SK-N-SH treated with all-trans-retinoic acid at 6 μM for 48 hours (cell line): ENCODE measurements at regions not wholly inside any gene's neighbourhood (a gene's known extent, or its start where the extent isn't known, plus 50 kb on each side); places are given as distances from the start of the nearest gene placed in this dataset.

Experiments
- ATAC-seq: fragments of 200-7000 bp; cut with Tn5 transposase; 3 replicates; pipeline ENCODE4 v1.9.1; 2020; ENCODE audit warnings: mild to moderate bottlenecking, moderate library complexity
- ARNTL ChIP-seq: fragments of 450-650 bp; formaldehyde crosslinking; IDR thresholded peaks from 2 replicates; pipeline ENCODE4 v1.5.0; 2020; ENCODE audit warnings: low read depth, mild to moderate bottlenecking, moderate library complexity, borderline replicate concordance
- BACH2 ChIP-seq: fragments of 250-450 bp; sonication (Bioruptor Pico); IDR thresholded peaks from 2 replicates; pipeline ENCODE4 v1.9.0; 2021; ENCODE audit warnings: mild to moderate bottlenecking, borderline replicate concordance
- CREB5 ChIP-seq: fragments of 250-450 bp; sonication (Bioruptor Pico); IDR thresholded peaks from 2 replicates; pipeline ENCODE4 v1.5.1; 2020; ENCODE audit warnings: low read depth, mild to moderate bottlenecking, moderate library complexity
- CSDC2 ChIP-seq: fragments of 250-450 bp; sonication (Bioruptor Pico); IDR thresholded peaks from 2 replicates; pipeline ENCODE4 v1.5.0; 2020; ENCODE audit warnings: mild to moderate bottlenecking, moderate library complexity
- CSRNP3 ChIP-seq: fragments of 250-450 bp; sonication (Bioruptor Pico); IDR thresholded peaks from 2 replicates; pipeline ENCODE4 v1.5.1; 2021; ENCODE audit warnings: mild to moderate bottlenecking, moderate library complexity
- ESRRG ChIP-seq: fragments of 250-450 bp; sonication (Bioruptor Pico); IDR thresholded peaks from 2 replicates; pipeline ENCODE4 v1.6.1; 2021; ENCODE audit warnings: mild to moderate bottlenecking
- GLIS3 ChIP-seq: fragments of 250-450 bp; sonication (Bioruptor Pico); IDR thresholded peaks from 2 replicates; pipeline ENCODE4 v1.5.0; 2020; ENCODE audit warnings: mild to moderate bottlenecking, moderate library complexity
- ISL1 ChIP-seq: fragments of 250-450 bp; sonication (Bioruptor Pico); IDR thresholded peaks from 2 replicates; pipeline ENCODE4 v2.1.2; 2022; ENCODE audit warnings: mild to moderate bottlenecking, moderate library complexity
- OSR1 ChIP-seq: fragments of 250-450 bp; sonication (Bioruptor Pico); IDR thresholded peaks from 2 replicates; pipeline ENCODE4 v1.8.0; 2022; ENCODE audit warnings: moderate library complexity, mild to moderate bottlenecking, inconsistent platforms
- PATZ1 ChIP-seq: fragments of 250-450 bp; sonication (Bioruptor Pico); IDR thresholded peaks from 2 replicates; pipeline ENCODE4 v1.8.0; 2020; ENCODE audit warnings: mild to moderate bottlenecking, moderate library complexity, borderline replicate concordance
- POU6F1 ChIP-seq: fragments of 250-450 bp; sonication (Bioruptor Pico); IDR thresholded peaks from 2 replicates; pipeline ENCODE4 v1.8.0; 2021; ENCODE audit warnings: low read depth, mild to moderate bottlenecking, moderate library complexity, borderline replicate concordance
- PPARA ChIP-seq: fragments of 250-450 bp; sonication (Bioruptor Pico); IDR thresholded peaks from 2 replicates; pipeline ENCODE4 v1.5.0; 2020; ENCODE audit warnings: mild to moderate bottlenecking, borderline replicate concordance
- SNAI2 ChIP-seq: fragments of 250-450 bp; sonication (Bioruptor Pico); IDR thresholded peaks from 2 replicates; pipeline ENCODE4 v1.5.0; 2020; ENCODE audit warnings: mild to moderate bottlenecking, moderate library complexity
- TCF4 ChIP-seq: fragments of 250-450 bp; sonication (Bioruptor Pico); IDR thresholded peaks from 2 replicates; pipeline ENCODE4 v1.8.0; 2021; ENCODE audit warnings: mild to moderate bottlenecking, moderate library complexity, borderline replicate concordance
- TOX ChIP-seq: fragments of 250-450 bp; sonication (Bioruptor Pico); IDR thresholded peaks from 2 replicates; pipeline ENCODE4 v1.8.0; 2021; ENCODE audit warnings: mild to moderate bottlenecking, moderate library complexity, borderline replicate concordance
- TSHZ2 ChIP-seq: fragments of 250-450 bp; sonication (Bioruptor Pico); IDR thresholded peaks from 2 replicates; pipeline ENCODE4 v1.5.0; 2020; ENCODE audit warnings: mild to moderate bottlenecking, moderate library complexity
- ZC3H10 ChIP-seq: fragments of 250-450 bp; sonication (Bioruptor Pico); IDR thresholded peaks from 2 replicates; pipeline ENCODE4 v1.5.1; 2021; ENCODE audit warnings: mild to moderate bottlenecking, moderate library complexity
- ZFP30 ChIP-seq: fragments of 450-650 bp; formaldehyde crosslinking; IDR thresholded peaks from 2 replicates; pipeline ENCODE4 v1.5.0; 2022; ENCODE audit warnings: mild to moderate bottlenecking, moderate library complexity
- ZNF565 ChIP-seq: fragments of 450-650 bp; formaldehyde crosslinking; conservative IDR thresholded peaks from 2 replicates; pipeline ENCODE4 v1.5.0; 2020; ENCODE audit warnings: low read depth, mild to moderate bottlenecking, moderate library complexity
- ZNF70 ChIP-seq: fragments of 450-650 bp; formaldehyde crosslinking; IDR thresholded peaks from 2 replicates; pipeline ENCODE4 v1.5.0; 2020; ENCODE audit warnings: mild to moderate bottlenecking, moderate library complexity
- ZNF8 ChIP-seq: fragments of 450-650 bp; formaldehyde crosslinking; IDR thresholded peaks from 2 replicates; pipeline ENCODE4 v1.5.0; 2020; ENCODE audit warnings: mild to moderate bottlenecking, moderate library complexity

GRCh38 chr9:73565026-73565425 lies 413.4 kb downstream of the ANXA1 start:
- no peak for TF ChIP-seq ZNF70 (CRISPR knock-in tag)
- TF ChIP-seq ISL1, result no peak
- no peak for TF ChIP-seq TOX
- TF ChIP-seq ESRRG (CRISPR knock-in tag), result no peak
- TF ChIP-seq CSDC2 (CRISPR knock-in tag), result no peak
- no peak for TF ChIP-seq TCF4 (CRISPR knock-in tag)
- TF ChIP-seq ZNF565 (CRISPR knock-in tag), result no peak
- no peak for TF ChIP-seq ZC3H10 (CRISPR knock-in tag)
- no peak for TF ChIP-seq CSRNP3 (CRISPR knock-in tag)
- no peak for TF ChIP-seq BACH2 (CRISPR knock-in tag)
- TF ChIP-seq ARNTL, result no peak
- no peak for TF ChIP-seq POU6F1 (CRISPR knock-in tag)
- TF ChIP-seq TSHZ2, result no peak
- TF ChIP-seq ZNF8, result no peak
- TF ChIP-seq PPARA (CRISPR knock-in tag), result no peak
- TF ChIP-seq, all 23 proteins: peak for 0
- ATAC-seq, result no peak

GRCh38 chr9:73565833-73566465 lies 414.3 kb downstream of the ANXA1 start:
- no peak for ATAC-seq
- no peak for TF ChIP-seq ZFP30 (CRISPR knock-in tag)
- TF ChIP-seq GLIS3 (CRISPR knock-in tag), result no peak
- TF ChIP-seq POU6F1 (CRISPR knock-in tag), result no peak
- no peak for TF ChIP-seq OSR1 (CRISPR knock-in tag)
- TF ChIP-seq, all 23 proteins: peak for 0

GRCh38 chr9:73566627-73567026 lies 415.0 kb downstream of the ANXA1 start:
- ATAC-seq, result no peak
- TF ChIP-seq CREB5 (CRISPR knock-in tag) (no peak), OSR1 (CRISPR knock-in tag) (no peak), GLIS3 (CRISPR knock-in tag) (no peak), CSDC2 (CRISPR knock-in tag) (no peak), ESRRG (CRISPR knock-in tag) (no peak), SNAI2 (no peak), PATZ1 (CRISPR knock-in tag) (no peak), ZFP30 (CRISPR knock-in tag) (no peak)
